ENCODE measurements at regions not wholly inside any gene's neighbourhood (a gene's known extent, or its start where the extent isn't known, plus 50 kb on each side); places are given as distances from the start of the nearest gene placed in this dataset.

- TF ChIP-seq SMAD3 (CRISPR knock-in tag; IDR thresholded peaks at IDR 0.05; ENCODE audit: borderline replicate concordance) (no peak), SP1 (CRISPR knock-in tag; conservative IDR thresholded peaks at IDR 0.05) (no peak), ZNF138 (CRISPR knock-in tag; conservative IDR thresholded peaks at IDR 0.05) (no peak), MLX (CRISPR knock-in tag; IDR thresholded peaks at IDR 0.05) (no peak), ESRRA (CRISPR knock-in tag; IDR thresholded peaks at IDR 0.05; ENCODE audit: borderline replicate concordance) (no peak), CREB1 (CRISPR knock-in tag; IDR thresholded peaks at IDR 0.05) (no peak), HMGXB4 (CRISPR knock-in tag; IDR thresholded peaks at IDR 0.05) (no peak), NR3C1 (CRISPR knock-in tag; conservative IDR thresholded peaks at IDR 0.05; ENCODE audit: low read depth) (no peak), OVOL2 (CRISPR knock-in tag; IDR thresholded peaks at IDR 0.05; ENCODE audit: borderline replicate concordance) (no peak)
- TF ChIP-seq, protein P1, sequence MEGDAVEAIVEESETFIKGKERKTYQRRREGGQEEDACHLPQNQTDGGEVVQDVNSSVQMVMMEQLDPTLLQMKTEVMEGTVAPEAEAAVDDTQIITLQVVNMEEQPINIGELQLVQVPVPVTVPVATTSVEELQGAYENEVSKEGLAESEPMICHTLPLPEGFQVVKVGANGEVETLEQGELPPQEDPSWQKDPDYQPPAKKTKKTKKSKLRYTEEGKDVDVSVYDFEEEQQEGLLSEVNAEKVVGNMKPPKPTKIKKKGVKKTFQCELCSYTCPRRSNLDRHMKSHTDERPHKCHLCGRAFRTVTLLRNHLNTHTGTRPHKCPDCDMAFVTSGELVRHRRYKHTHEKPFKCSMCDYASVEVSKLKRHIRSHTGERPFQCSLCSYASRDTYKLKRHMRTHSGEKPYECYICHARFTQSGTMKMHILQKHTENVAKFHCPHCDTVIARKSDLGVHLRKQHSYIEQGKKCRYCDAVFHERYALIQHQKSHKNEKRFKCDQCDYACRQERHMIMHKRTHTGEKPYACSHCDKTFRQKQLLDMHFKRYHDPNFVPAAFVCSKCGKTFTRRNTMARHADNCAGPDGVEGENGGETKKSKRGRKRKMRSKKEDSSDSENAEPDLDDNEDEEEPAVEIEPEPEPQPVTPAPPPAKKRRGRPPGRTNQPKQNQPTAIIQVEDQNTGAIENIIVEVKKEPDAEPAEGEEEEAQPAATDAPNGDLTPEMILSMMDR (IDR thresholded peaks at IDR 0.05) = no peak
- TF ChIP-seq, protein P2, sequence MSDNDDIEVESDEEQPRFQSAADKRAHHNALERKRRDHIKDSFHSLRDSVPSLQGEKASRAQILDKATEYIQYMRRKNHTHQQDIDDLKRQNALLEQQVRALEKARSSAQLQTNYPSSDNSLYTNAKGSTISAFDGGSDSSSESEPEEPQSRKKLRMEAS (CRISPR knock-in tag; IDR thresholded peaks at IDR 0.05) = no peak
- TF ChIP-seq, protein P3, sequence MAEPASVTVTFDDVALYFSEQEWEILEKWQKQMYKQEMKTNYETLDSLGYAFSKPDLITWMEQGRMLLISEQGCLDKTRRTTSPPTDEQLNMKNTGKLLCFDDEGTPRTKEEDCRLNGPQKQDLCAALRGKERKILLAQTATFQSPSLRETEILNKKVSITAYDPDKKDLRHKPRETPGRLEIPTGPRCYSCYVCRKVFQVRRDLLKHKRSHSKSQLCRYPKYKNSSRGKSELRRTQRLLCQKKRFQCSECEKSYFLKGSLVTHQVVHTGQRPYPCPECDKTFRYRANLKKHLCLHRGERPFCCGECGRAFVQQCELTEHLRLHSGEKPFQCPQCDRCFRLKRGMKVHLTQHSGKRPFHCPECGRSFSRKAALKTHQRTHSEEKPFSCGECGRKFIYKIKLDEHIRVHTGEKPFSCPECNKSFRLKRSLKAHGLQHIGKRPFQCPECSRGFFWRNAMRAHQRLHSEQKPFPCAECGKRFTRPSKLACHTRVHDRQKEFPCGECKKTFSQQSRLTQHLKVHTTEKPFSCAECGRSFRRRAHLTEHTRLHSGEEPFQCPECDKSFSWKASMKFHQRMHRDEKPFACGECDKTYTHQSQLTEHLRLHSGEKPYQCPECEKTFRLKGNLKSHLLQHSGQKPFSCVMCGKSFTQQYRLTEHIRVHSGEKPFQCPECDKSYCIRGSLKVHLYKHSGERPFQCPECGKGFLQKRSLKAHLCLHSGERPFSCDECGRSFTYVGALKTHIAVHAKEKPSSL (CRISPR knock-in tag; conservative IDR thresholded peaks at IDR 0.05) = no peak
- TF ChIP-seq, protein P4, sequence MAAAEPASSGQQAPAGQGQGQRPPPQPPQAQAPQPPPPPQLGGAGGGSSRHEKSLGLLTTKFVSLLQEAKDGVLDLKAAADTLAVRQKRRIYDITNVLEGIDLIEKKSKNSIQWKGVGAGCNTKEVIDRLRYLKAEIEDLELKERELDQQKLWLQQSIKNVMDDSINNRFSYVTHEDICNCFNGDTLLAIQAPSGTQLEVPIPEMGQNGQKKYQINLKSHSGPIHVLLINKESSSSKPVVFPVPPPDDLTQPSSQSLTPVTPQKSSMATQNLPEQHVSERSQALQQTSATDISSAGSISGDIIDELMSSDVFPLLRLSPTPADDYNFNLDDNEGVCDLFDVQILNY (CRISPR knock-in tag; IDR thresholded peaks at IDR 0.05) = no peak
Measured at GRCh38 chr2:176514805-176515500, 245.7 kb downstream of the MTX2 start.

Measured in WTC11 (cell line).